ENCODE measurements at regions not wholly inside any gene's neighbourhood (a gene's known extent, or its start where the extent isn't known, plus 50 kb on each side); places are given as distances from the start of the nearest gene placed in this dataset.

DNA sequence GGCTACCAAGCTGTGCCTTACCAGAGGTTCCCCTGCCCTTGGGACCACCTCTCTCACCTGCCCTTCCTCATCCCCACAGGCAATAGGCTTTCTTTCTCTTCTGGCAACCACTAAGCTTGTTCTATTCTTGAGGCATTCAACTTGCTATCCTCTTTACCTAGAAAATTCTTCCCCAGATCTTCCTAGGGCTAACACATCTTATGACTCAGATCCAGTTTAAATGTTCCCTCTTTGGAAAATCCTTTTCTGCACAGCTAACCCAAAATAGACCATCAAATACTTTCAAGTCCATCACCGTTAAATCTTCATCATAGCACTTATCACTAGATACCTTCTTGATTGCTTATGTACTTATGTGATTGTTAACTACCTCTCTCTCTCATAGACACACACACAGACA, 93.7 kb downstream of the ENC1 start:
- ChIA-PET CTCF (interaction anchor here (0.7 kb wide), 1 partner anchor 11 kb away, joined by 4 read pairs; no protein-coding TSS in a partner anchor), POLR2A (no interaction called here)
- H3K9me3 ChIP-seq (replicated peaks; ENCODE audit: control insufficient read depth, insufficient read depth, low read length) = no peaks in the 10 kb centered on the region
- H2AFZ ChIP-seq (ENCODE audit: low read depth, low read length) = no peak overlapping the region
- H3K27me3 ChIP-seq (ENCODE audit: control insufficient read depth in 2 of 2, insufficient read depth in 2 of 2, low read length in 2 of 2) = no peaks in the 10 kb centered on the region
- DNase-seq (ENCODE audit: low read depth, low spot score) (no peak), FAIRE-seq (no peak)
- no peaks in the 10 kb centered on the region for H3K79me2 ChIP-seq (ENCODE audit: control insufficient read depth, insufficient read depth, low read length)
- H3K9ac ChIP-seq (replicated peaks; ENCODE audit: extremely low read depth, insufficient read depth, low read length) = no peak overlapping the region
- peaks cover 17% of the 10 kb centered on the region for H3K4me1 ChIP-seq (ENCODE audit: control insufficient read depth, extremely low read depth, insufficient read depth, low read length)
- H4K20me1 ChIP-seq (replicated peaks; ENCODE audit: control insufficient read depth, extremely low read depth, insufficient read depth, low read length) = no peaks in the 10 kb centered on the region
- no peak for TF ChIP-seq EZH2 (IDR thresholded peaks at IDR 0.05; ENCODE audit: borderline replicate concordance, low read depth, low read length, severe bottlenecking)
- no peak for TF ChIP-seq GATA2 (IDR thresholded peaks at IDR 0.05; ENCODE audit: insufficient read depth, insufficient read length, low read depth, low read length)
- no peak for TF ChIP-seq MAX (IDR thresholded peaks at IDR 0.05; ENCODE audit: insufficient read depth, insufficient read length)
- TF ChIP-seq CTCF (IDR thresholded peaks at IDR 0.05; ENCODE audit: extremely low read depth in 1 of 2, insufficient read depth in 1 of 2, low read depth in 1 of 2, low read length in 2 of 2) = no peak
- TF ChIP-seq JUN (IDR thresholded peaks at IDR 0.05; ENCODE audit: borderline replicate concordance, insufficient read depth, insufficient read length, low read depth) = no peak
- TF ChIP-seq FOS (IDR thresholded peaks at IDR 0.05; ENCODE audit: borderline replicate concordance, insufficient read depth, low read length) = no peak
- no peak for TF ChIP-seq MYC (IDR thresholded peaks at IDR 0.05; ENCODE audit: low read depth, low read length)
- no peak for TF ChIP-seq POLR2A (IDR thresholded peaks at IDR 0.05; ENCODE audit: low read depth, low read length)
- TF ChIP-seq POLR2AphosphoS5 (IDR thresholded peaks at IDR 0.05; ENCODE audit: insufficient read depth, low read depth, low read length) = no peak
- no peak overlapping the region for H3K4me2 ChIP-seq (ENCODE audit: insufficient read depth, low read length)
- BruUV-seq (replicated peaks) = no TSS peak
- intact Hi-C loops (cut with micrococcal nuclease) = no loop called here
- H3K27ac ChIP-seq (ENCODE audit: insufficient read depth, low read depth, low read length) = no peak overlapping the region
- dilution Hi-C loops (cut with MboI; ENCODE audit: extremely low pct_ligation_motif_present, low sequenced_read_pairs) = no loop called here
- H3K36me3 ChIP-seq (ENCODE audit: control insufficient read depth in 2 of 2, extremely low read depth in 1 of 2, insufficient read depth in 2 of 2, low read length in 2 of 2) = no peaks in the 10 kb centered on the region
- no peaks in the 10 kb centered on the region for H3K9me1 ChIP-seq (replicated peaks; ENCODE audit: control insufficient read depth, extremely low read depth, insufficient read depth, low read length)
- no peak overlapping the region for H3K4me3 ChIP-seq (replicated peaks in 1 of 3; ENCODE audit: insufficient read depth in 1 of 3, low read depth in 1 of 3, low read length in 3 of 3)

Data from endothelial cell of umbilical vein (primary cell).